Large intestine (tissue), 3 donors: ENCODE measurements at regions not wholly inside any gene's neighbourhood (a gene's known extent, or its start where the extent isn't known, plus 50 kb on each side); places are given as distances from the start of the nearest gene placed in this dataset.
"Not testable (repeated sequence)": the region's sequence is repeated elsewhere in the genome, so short reads cannot be mapped to it uniquely, and the experiment has no call there.

Source experiments
- DNase-seq, 2 donors: peaks; one replicate each; pipeline versions ENCODE4 v3.0.0 to v3.0.0-alpha.2; 2013
- H3K27ac ChIP-seq: one replicate; pipeline ENCODE4 v1.5.1; 2013; ENCODE audit warnings: low read length
- H3K27me3 ChIP-seq: 2 replicates; pipeline ENCODE4 v1.6.1; 2013; ENCODE audit warnings: low read length; ENCODE audit not compliant: control insufficient read depth, insufficient read depth
- H3K36me3 ChIP-seq: 2 replicates; pipeline ENCODE4 v1.6.1; 2013; ENCODE audit warnings: low read length; ENCODE audit not compliant: control insufficient read depth, insufficient read depth
- H3K4me1 ChIP-seq: one replicate; pipeline ENCODE4 v1.6.1; 2013; ENCODE audit warnings: low read length; ENCODE audit not compliant: control insufficient read depth, insufficient read depth
- H3K4me3 ChIP-seq: one replicate; pipeline ENCODE4 v1.5.1; 2013; ENCODE audit warnings: low read length
- H3K9me3 ChIP-seq: one replicate; pipeline ENCODE4 v1.6.1; 2013; ENCODE audit warnings: mild to moderate bottlenecking, low read depth, low read length, moderate library complexity; ENCODE audit not compliant: control insufficient read depth
- WGBS: methylation state at CpG from one replicate; pipeline ENCODE4 v1.1.5; 2013; ENCODE audit warnings: low lambda C conversion rate; ENCODE audit not compliant: insufficient coverage; 5-methylcytosine and 5-hydroxymethylcytosine counted together

DNA sequence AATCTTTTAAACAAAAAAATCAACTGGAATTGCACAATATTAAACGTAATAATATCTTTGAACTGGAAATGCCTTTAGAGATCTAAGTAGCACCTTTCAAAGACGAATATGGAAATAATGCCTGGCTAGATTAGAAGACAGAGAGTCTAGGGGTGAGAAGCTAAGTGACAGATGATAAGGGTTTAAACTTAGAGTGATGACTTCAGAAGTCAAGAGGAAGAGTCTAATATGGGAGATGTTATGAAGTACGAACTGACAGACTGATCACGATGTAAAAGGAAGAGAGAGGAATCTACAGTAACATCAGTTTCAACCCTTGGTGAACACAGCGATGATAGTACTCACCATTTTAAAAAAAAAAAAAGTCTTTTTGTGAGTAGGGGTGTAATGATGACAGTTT is 57.9 kb downstream of the HINT1 start:
- no peak overlapping the region for H3K4me3 ChIP-seq
- H3K27me3 ChIP-seq: no peaks in the 10 kb centered on the region
- 93% methylated on average over 2 of the region's 5 CpGs for WGBS
- DNase-seq: no peak
- no peaks in the 10 kb centered on the region for H3K9me3 ChIP-seq
- H3K4me1 ChIP-seq: no peaks in the 10 kb centered on the region
- H3K36me3 ChIP-seq: no peaks in the 10 kb centered on the region
- no peak overlapping the region for H3K27ac ChIP-seq

DNA sequence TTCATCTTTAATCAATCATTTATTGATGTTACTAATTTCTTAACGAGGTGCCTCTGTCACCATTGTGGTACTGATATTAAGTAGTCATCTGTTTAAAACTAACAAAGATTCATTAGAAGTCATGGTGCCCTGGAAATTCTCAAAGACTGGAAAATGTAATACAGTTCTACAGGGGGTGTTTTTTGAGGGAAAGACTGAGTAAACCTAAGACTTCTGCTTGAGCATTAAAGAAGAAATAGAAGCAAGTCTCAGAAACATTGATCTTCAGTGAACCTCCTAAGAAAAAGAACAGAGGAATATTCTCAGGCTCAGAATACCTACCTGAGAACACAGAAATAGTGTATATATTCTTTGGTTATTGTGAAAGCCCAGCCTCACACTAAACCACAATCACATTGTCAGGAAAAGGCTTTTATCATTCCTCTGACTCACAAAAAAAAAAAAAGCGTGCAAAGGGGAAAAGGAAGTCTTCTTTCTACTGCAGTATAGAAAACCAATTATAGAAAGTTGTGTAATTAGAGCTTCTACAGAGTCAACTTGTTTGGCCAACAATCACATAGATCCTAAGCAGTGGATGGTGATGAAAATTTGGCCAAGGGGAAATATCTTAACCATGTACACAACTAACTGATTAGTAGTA is 60.8 kb downstream of the HINT1 start:
- Histone ChIP-seq H3K27ac (no peak overlapping the region), H3K4me1 (no peaks in the 10 kb centered on the region), H3K36me3 (no peaks in the 10 kb centered on the region), H3K4me3 (no peak overlapping the region), H3K27me3 (no peaks in the 10 kb centered on the region), H3K9me3 (no peaks in the 10 kb centered on the region)
- DNase-seq: no peak
- no CpG with 5 or more reads among the region's 2 CpGs for WGBS

DNA sequence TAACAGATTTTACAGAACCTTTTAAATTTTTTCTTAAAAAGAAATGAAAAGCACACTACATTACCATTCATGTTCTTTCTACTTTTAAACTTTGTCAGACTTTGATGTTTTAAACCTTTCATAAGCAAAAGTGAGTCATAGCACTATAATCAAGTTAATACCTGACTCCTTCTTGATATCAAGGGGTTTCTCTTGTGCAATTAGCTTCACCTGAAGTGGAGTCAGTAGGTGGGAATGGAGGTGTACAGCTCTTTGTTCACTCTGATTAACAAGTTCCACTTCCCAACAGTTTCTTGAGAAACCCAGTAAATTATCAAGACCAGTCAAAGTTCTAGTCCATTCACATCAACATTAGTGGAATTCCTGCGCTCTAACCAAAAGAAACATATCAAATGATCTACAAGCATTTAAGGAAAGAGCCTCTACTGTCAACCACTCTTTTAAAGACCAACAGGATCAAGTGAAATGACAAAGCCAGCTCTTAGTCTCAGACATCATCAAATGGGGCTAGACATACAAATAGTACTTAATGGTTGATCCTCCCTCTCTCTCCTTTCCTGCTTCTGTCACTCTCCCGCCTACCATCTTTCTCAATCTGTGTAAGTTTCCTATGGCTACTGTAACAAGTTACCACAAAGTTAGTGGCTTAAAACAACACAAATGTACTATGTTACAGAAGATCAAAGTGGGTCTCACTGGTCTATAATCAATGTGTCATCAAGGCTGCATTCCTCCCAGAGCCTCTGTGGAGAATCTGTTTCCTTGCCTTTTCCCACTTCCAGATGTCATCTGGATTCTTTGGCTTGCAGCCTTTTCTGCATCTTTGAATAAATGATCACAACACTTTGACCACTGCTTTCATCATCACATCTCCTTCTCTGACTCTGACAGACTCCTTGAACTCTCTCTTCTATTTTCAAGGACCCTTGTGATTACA is 68.0 kb downstream of the HINT1 start:
- H3K4me1 ChIP-seq: no peaks in the 10 kb centered on the region
- no peak for DNase-seq
- no peaks in the 10 kb centered on the region for H3K27me3 ChIP-seq
- no CpG with 5 or more reads among the region's 2 CpGs for WGBS
- no peaks in the 10 kb centered on the region for H3K36me3 ChIP-seq
- H3K9me3 ChIP-seq: no peaks in the 10 kb centered on the region
- H3K27ac ChIP-seq: no peak overlapping the region
- H3K4me3 ChIP-seq: no peak overlapping the region

DNA sequence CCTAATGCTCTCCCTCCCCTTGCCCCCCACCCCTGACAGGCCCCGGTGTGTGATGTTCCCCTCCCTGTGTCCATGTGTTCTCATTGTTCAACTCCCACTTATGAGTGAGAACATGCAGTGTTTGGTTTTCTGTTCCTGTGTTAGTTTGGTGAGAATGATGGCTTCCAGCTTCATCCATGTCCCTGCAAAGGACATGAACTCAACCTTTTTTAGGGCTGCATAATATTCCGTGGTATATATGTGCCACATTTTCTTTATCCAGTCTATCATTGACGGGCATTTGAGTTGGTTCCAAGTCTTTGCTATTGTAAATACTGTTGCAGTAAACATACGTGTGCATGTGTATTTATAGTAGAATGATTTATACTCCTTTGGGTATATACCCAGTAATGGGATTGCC is 69.5 kb downstream of the HINT1 start:
- H3K27ac ChIP-seq, H3K4me1 ChIP-seq, DNase-seq, H3K27me3 ChIP-seq, H3K4me3 ChIP-seq, H3K36me3 ChIP-seq, H3K9me3 ChIP-seq: not testable (repeated sequence)
- no CpG with 5 or more reads among the region's 4 CpGs for WGBS

DNA sequence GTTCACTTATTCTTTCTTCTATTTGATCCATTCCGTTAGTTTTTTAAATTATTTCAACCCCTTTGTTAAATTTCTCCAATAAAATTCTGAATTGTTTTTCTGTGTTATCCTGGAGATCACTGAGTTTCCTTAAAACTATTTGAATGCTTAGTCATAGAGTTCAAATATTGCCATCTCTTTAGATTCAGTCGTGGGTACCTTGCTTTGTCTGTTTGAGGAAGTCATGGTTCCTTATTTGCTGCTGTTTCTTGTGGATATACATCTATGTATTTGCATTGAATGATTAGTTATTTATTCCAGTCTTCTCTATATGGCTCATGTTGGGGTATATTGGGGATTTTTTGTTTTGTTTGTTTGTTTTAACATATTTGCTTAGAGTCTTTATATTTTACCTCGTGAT is 80.6 kb downstream of the HINT1 start:
- no peak overlapping the region for H3K27ac ChIP-seq
- DNase-seq: no peak
- H3K4me1 ChIP-seq: no peaks in the 10 kb centered on the region
- H3K4me3 ChIP-seq: no peak overlapping the region
- no peaks in the 10 kb centered on the region for H3K27me3 ChIP-seq
- H3K36me3 ChIP-seq: no peaks in the 10 kb centered on the region
- 77% methylated on average over 3 of the region's 3 CpGs for WGBS
- peaks cover 3% of the 10 kb centered on the region for H3K9me3 ChIP-seq

DNA sequence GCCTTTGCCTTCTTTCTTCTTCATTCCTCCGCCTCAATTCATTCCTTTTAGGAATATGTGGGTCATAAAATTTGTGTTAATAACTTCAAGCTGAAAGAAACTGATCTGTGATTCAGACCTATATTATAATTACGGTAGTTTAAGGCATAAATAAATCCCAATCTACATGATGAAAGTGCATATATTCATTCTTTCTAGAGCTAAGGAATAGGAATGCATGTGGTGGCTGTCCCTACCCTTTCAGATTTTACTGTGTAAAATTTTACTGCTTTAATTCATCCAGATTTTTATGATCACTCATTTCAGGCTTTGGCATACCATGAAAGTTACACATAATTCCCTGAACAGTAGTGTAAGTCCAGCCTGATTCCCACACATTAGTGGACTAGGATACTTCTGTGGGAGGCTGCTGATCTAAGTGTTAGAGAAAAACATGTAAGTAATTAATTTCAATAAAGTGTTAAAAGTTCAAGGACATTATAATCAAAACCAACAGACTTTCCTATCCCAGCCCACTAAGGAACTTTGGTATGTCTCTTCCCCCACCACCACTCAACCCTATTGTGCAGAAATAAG is 83.1 kb downstream of the HINT1 start:
- Histone ChIP-seq H3K27ac (no peak overlapping the region), H3K36me3 (no peaks in the 10 kb centered on the region), H3K4me3 (no peak overlapping the region), H3K9me3 (no peaks in the 10 kb centered on the region), H3K27me3 (no peaks in the 10 kb centered on the region), H3K4me1 (no peaks in the 10 kb centered on the region)
- DNase-seq: no peak
- no CpG with 5 or more reads among the region's 2 CpGs for WGBS

DNA sequence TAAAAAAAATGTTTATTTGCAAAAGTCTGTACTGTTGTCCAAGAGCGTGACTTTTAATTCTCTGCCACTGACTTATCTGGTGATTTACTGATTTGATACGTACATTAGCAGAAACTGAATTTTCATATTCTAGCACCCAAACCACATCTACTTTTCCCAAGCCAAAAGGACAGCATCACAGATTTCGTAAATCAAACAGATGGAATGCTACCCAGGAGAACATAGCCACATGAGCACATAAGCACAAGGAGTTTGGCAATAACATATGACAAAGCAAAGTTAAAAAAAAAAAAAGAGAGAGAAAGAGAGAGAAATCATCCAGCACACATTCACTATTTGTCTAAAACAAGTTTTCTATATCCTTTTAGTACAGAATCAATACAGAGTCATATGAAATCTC is 83.7 kb downstream of the HINT1 start:
- DNase-seq: no peak
- Histone ChIP-seq H3K27me3 (no peaks in the 10 kb centered on the region), H3K36me3 (no peaks in the 10 kb centered on the region), H3K4me3 (no peak overlapping the region), H3K9me3 (no peaks in the 10 kb centered on the region), H3K4me1 (no peaks in the 10 kb centered on the region), H3K27ac (no peak overlapping the region)
- 100% methylated on average over 1 of the region's 3 CpGs for WGBS

DNA sequence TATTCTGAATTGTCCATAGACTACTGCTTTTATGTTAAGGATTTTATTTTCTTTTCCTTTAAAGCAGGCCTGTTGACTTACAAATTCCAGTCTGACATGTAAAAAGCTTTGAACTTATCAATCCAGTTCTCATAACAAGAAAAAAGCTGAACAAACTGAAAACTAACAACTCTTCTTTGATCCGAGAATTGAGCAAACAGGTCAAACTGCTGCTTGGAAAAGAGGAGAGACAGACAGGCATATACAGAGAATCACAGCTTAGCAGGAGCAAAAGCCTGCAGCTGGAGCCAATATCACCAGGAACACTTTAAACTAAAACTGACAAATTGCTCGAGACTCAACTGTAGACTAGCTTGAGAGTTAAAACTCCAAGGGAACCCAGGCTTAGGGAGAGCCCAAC is 85.8 kb downstream of the HINT1 start:
- 60% methylated on average over 1 of the region's 2 CpGs for WGBS
- no peak overlapping the region for H3K4me3 ChIP-seq

DNA sequence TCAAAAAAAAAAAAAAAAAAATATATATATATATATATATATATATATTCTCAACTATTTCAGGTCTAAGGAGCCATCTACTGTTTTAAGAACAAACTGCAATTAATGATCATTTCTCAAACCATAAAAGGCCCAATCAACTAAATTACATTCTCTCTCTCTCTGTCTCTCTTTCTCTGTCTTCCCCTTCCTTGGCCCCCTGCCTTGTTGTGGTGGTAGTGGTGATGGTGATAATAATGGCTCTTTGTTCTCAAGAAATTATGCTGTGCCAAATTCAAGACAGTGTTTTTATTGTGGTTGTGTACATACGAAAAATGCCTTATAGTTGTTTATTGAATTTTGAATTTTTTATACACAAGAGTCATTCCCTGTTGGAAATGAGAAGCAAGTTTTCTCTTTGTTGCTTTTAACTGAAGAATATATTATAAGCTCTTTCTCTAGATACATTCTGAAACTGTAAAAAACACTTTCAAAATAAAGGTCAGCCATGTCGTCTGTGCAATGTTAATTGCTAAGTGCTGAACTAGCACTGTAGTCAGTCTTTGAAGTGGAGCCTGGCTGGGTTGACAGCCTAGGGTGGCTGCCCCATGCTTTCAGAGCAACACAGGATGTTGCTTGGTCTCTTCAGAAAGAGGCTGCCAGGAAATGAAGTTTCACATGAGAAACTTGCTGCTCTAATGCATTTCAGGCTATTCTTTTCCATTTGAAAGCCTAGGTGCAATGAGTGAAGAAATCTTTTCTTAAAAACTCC is 96.0 kb downstream of the HINT1 start:
- H3K4me1 ChIP-seq: no peaks in the 10 kb centered on the region
- H3K27ac ChIP-seq: no peak overlapping the region
- H3K27me3 ChIP-seq: no peaks in the 10 kb centered on the region
- WGBS: 75% methylated on average over 1 of the region's 2 CpGs
- H3K36me3 ChIP-seq: no peaks in the 10 kb centered on the region
- H3K4me3 ChIP-seq: no peak overlapping the region
- peak; percentile 0 to 4 for DNase-seq
- H3K9me3 ChIP-seq: no peaks in the 10 kb centered on the region

More for the DNA sequence above, 85.8 kb downstream of the HINT1 start:
- Histone ChIP-seq H3K36me3 (no peaks in the 10 kb centered on the region), H3K27ac (no peak overlapping the region), H3K27me3 (no peaks in the 10 kb centered on the region), H3K4me1 (no peaks in the 10 kb centered on the region), H3K9me3 (no peaks in the 10 kb centered on the region)
- DNase-seq: no peak

DNA sequence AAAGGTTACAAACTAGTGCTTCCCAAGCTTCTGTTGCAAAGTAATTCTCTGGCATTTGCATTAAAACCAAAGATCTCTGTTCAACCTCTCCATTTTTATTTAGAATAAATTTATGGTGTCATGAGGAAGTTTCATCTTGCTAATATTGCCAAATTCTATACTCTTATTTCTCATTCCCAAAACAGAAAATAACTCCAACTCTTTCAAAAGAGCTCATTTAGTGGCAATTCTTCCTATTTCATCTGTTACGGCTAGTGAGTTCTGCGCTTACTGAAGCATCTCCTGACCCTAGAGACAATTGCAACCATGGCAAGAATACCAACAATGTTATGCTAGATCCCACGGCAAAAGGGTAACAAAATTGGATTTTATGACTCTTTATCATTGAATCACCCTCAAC is 97.0 kb downstream of the HINT1 start:
- no peaks in the 10 kb centered on the region for H3K4me1 ChIP-seq
- WGBS: no CpG with 5 or more reads among the region's 3 CpGs

More for the DNA sequence above, 97.0 kb downstream of the HINT1 start:
- Histone ChIP-seq H3K4me3 (no peak overlapping the region), H3K27me3 (no peaks in the 10 kb centered on the region), H3K36me3 (no peaks in the 10 kb centered on the region), H3K27ac (no peak overlapping the region), H3K9me3 (no peaks in the 10 kb centered on the region)
- DNase-seq: no peak
